Sigmoid colon (tissue), 4 donors: ENCODE measurements at regions not wholly inside any gene's neighbourhood (a gene's known extent, or its start where the extent isn't known, plus 50 kb on each side); places are given as distances from the start of the nearest gene placed in this dataset.

Source experiments
- EP300 ChIP-seq, 4 donors: sonication (generic); formaldehyde crosslinking; IDR thresholded peaks; one replicate each; pipeline ENCODE4 v1.6.1; 2017; ENCODE audit warnings: antibody characterized with exemption in 4 of 4
- POLR2A ChIP-seq, 2 donors: fragments of 450-650 bp; IDR thresholded peaks; one replicate each; pipeline ENCODE4 v1.6.1; 2016; ENCODE audit warnings: antibody characterized with exemption in 2 of 2, mild to moderate bottlenecking in 2 of 2, moderate library complexity in 2 of 2
- POLR2AphosphoS5 ChIP-seq, 4 donors: sonication (generic); formaldehyde crosslinking; IDR thresholded peaks; one replicate each; pipeline ENCODE4 v1.6.1; 2017; ENCODE audit warnings: antibody characterized with exemption in 4 of 4
- TF ChIP-seq, protein P1 (sequence below), 4 experiments: fragments of 450-650 bp in 3 of 4; fragments of 200-600 bp in 1 of 4; IDR thresholded peaks; one replicate each; pipeline ENCODE4 v1.5.1; 2016 to 2019; ENCODE audit warnings: antibody characterized with exemption in 4 of 4, mild to moderate bottlenecking in 3 of 4, moderate library complexity in 2 of 4

GRCh38 chr6:90370493-90370959 is 73.9 kb upstream of the BACH2 start:
- TF ChIP-seq, protein P1, sequence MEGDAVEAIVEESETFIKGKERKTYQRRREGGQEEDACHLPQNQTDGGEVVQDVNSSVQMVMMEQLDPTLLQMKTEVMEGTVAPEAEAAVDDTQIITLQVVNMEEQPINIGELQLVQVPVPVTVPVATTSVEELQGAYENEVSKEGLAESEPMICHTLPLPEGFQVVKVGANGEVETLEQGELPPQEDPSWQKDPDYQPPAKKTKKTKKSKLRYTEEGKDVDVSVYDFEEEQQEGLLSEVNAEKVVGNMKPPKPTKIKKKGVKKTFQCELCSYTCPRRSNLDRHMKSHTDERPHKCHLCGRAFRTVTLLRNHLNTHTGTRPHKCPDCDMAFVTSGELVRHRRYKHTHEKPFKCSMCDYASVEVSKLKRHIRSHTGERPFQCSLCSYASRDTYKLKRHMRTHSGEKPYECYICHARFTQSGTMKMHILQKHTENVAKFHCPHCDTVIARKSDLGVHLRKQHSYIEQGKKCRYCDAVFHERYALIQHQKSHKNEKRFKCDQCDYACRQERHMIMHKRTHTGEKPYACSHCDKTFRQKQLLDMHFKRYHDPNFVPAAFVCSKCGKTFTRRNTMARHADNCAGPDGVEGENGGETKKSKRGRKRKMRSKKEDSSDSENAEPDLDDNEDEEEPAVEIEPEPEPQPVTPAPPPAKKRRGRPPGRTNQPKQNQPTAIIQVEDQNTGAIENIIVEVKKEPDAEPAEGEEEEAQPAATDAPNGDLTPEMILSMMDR (IDR thresholded peaks at IDR 0.05) = no peak
- no peak for TF ChIP-seq POLR2AphosphoS5 (IDR thresholded peaks at IDR 0.05)
- no peak for TF ChIP-seq POLR2A (IDR thresholded peaks at IDR 0.05)
- no peak for TF ChIP-seq EP300 (IDR thresholded peaks at IDR 0.05)
